ENCODE measurements at regions not wholly inside any gene's neighbourhood (a gene's known extent, or its start where the extent isn't known, plus 50 kb on each side); places are given as distances from the start of the nearest gene placed in this dataset.

GRCh38 chr20:12482661-12483060, 526.1 kb upstream of the SPTLC3 start:
- no peak overlapping the region for H3K27ac ChIP-seq
- no peak for TF ChIP-seq CTCF (conservative IDR thresholded peaks at IDR 0.05; ENCODE audit: low read depth)
- CTCF ChIA-PET, result interaction anchor here (0.7 kb wide), 1 partner anchor 484 kb away, joined by 3 read pairs; no protein-coding TSS in a partner anchor
- POLR2A ChIA-PET (ENCODE audit: low non-redundant PET), result no interaction called here
- no peak for DNase-seq (ENCODE audit: low spot score)

GRCh38 chr20:12502443-12502842, 506.3 kb upstream of the SPTLC3 start:
- no peak for TF ChIP-seq CTCF (conservative IDR thresholded peaks at IDR 0.05; ENCODE audit: low read depth)
- DNase-seq (ENCODE audit: low spot score), result no peak
- H3K27ac ChIP-seq, result no peak overlapping the region
- ChIA-PET POLR2A (ENCODE audit: low non-redundant PET) (no interaction called here), CTCF (no interaction called here)

GRCh38 chr20:12504779-12505178, 504.0 kb upstream of the SPTLC3 start:
- no peak overlapping the region for H3K27ac ChIP-seq
- no peak for TF ChIP-seq CTCF (conservative IDR thresholded peaks at IDR 0.05; ENCODE audit: low read depth)
- ChIA-PET CTCF (no interaction called here), POLR2A (ENCODE audit: low non-redundant PET) (no interaction called here)
- no peak for DNase-seq (ENCODE audit: low spot score)

- H3K27ac ChIP-seq, result no peak overlapping the region
- ChIA-PET POLR2A (ENCODE audit: low non-redundant PET) (no interaction called here), CTCF (no interaction called here)
- no peak for DNase-seq (ENCODE audit: low spot score)
- no peak for TF ChIP-seq CTCF (conservative IDR thresholded peaks at IDR 0.05; ENCODE audit: low read depth)
Observed at GRCh38 chr20:12511499-12511898, 497.3 kb upstream of the SPTLC3 start.

GRCh38 chr20:12512755-12513154, 496.0 kb upstream of the SPTLC3 start:
- no peak for DNase-seq (ENCODE audit: low spot score)
- CTCF ChIA-PET, result no interaction called here
- no peak overlapping the region for H3K27ac ChIP-seq
- POLR2A ChIA-PET (ENCODE audit: low non-redundant PET), result no interaction called here
- TF ChIP-seq CTCF (conservative IDR thresholded peaks at IDR 0.05; ENCODE audit: low read depth), result no peak

- no peak overlapping the region for H3K27ac ChIP-seq
- no peak for TF ChIP-seq CTCF (conservative IDR thresholded peaks at IDR 0.05; ENCODE audit: low read depth)
- POLR2A ChIA-PET (ENCODE audit: low non-redundant PET), result no interaction called here
- no peak for DNase-seq (ENCODE audit: low spot score)
- CTCF ChIA-PET, result no interaction called here
Observed at GRCh38 chr20:12528104-12528503, 480.7 kb upstream of the SPTLC3 start.

GRCh38 chr20:12528591-12529041, 480.2 kb upstream of the SPTLC3 start:
- DNase-seq (ENCODE audit: low spot score), result no peak
- TF ChIP-seq CTCF (conservative IDR thresholded peaks at IDR 0.05; ENCODE audit: low read depth), result no peak
- CTCF ChIA-PET, result no interaction called here

More at GRCh38 chr20:12528591-12529041, 480.2 kb upstream of the SPTLC3 start:
- no peak overlapping the region for H3K27ac ChIP-seq
- POLR2A ChIA-PET (ENCODE audit: low non-redundant PET), result no interaction called here
